Esophagus muscularis mucosa (tissue), 4 donors: ENCODE measurements at regions not wholly inside any gene's neighbourhood (a gene's known extent, or its start where the extent isn't known, plus 50 kb on each side); places are given as distances from the start of the nearest gene placed in this dataset.

ENCODE experiments used
- CTCF ChIP-seq, 3 experiments: fragments of 200-600 bp in 2 of 3; fragments of 450-650 bp in 1 of 3; sonication (generic) in 2 of 3; IDR thresholded peaks; one replicate each; pipeline ENCODE4 v1.5.1; 2017 to 2019; ENCODE audit warnings: antibody characterized with exemption in 3 of 3, mild to moderate bottlenecking in 2 of 3, moderate library complexity in 1 of 3
- EP300 ChIP-seq: sonication (generic); formaldehyde crosslinking; IDR thresholded peaks from one replicate; pipeline ENCODE4 v1.6.1; 2017; ENCODE audit warnings: antibody characterized with exemption
- POLR2A ChIP-seq: fragments of 450-650 bp; IDR thresholded peaks from one replicate; pipeline ENCODE4 v1.6.1; 2017; ENCODE audit warnings: antibody characterized with exemption, moderate library complexity, mild to moderate bottlenecking, low read depth

- TF ChIP-seq CTCF (IDR thresholded peaks at IDR 0.05) (no peak), POLR2A (no peak), EP300 (no peak)
Observed at GRCh38 chr20:19808498-19808897, 50.4 kb downstream of the RIN2 start.
